Erythroblast (primary cell): ENCODE measurements at regions not wholly inside any gene's neighbourhood (a gene's known extent, or its start where the extent isn't known, plus 50 kb on each side); places are given as distances from the start of the nearest gene placed in this dataset.
"Not testable (repeated sequence)": the region's sequence is repeated elsewhere in the genome, so short reads cannot be mapped to it uniquely, and the experiment has no call there.

Experiments
- DNase-seq, 2 experiments: peaks; one replicate each; lab custom pipeline; 2025; lab: John Stamatoyannopoulos, UW
- GATA1 ChIP-seq: IDR thresholded peaks from 2 replicates; pipeline ENCODE4 v1.6.1; 2011; ENCODE audit warnings: low read depth, mild to moderate bottlenecking, control low read depth, low read length, moderate library complexity
- POLR2A ChIP-seq: IDR thresholded peaks from 2 replicates; pipeline ENCODE4 v1.6.1; 2011; ENCODE audit warnings: mild to moderate bottlenecking, low read length

DNA sequence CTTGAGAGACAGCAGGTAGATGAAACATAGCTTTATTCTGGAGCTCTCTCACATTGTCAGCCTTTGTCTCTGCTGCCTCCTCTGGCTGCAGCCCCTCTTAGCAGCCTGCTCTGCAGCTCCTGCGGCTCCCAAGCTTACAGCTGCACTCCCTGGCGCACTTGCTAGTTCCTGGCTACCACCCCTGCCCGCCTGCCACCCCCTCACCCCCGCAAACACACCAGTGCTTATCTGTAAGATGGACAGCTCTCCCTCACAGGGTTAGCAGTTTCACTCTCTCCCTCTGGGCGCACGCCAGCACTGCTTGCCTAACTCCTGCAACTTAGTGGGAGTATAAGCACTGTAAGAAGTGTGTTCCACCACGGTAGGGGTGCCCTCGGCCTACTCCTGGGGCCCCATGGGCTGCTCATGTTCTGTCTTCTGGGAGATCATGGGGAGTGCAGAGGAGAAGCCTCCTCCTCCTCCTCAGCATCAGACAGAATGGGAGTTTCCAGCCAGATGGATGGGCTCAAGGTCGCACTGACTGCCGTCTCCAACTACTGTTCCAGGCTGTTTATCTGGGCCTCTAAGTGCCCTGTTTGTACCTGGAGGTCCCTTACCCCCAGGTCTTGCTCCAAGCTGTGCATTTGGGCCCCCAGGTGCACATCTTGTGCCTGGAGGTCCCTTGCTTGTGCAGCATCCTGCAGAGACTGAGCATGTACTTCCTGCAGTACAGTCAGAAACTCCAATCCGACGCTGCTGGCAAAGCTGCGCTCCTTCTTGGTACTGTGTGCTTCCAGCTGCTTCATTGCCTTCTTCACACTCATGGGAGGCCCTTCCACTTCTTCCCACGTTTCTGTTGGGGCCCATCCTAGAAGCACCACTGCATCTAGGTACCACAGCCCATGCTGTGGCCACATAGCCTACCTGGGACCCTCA, 1388.1 kb downstream of the AMY1C start:
- DNase-seq = peak; percentile 1 to 19
- TF ChIP-seq GATA1 (no peak), POLR2A (no peak)

DNA sequence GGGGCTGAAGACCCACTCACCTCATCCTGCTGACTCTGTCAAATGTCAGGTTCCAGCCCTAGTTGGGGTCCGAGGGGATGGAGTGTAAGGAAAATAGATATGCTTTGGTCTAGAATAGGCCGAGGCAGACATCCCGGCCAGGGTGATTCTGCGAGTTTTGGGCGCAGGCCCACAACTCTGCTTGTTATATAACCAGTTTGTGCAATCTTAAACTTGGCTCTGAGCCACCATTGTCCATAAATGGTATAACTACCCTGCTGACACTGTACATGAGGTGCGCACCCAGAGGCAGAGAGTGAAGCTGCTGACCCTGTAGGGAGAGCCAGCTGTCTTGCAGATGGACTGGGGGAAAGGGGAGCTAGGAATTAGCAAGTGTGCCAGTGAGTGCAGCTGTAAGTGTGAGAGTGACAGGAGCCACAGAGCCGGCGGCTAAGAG, 1388.8 kb downstream of the AMY1C start:
- DNase-seq = no peak
- TF ChIP-seq GATA1 (no peak), POLR2A (no peak)

DNA sequence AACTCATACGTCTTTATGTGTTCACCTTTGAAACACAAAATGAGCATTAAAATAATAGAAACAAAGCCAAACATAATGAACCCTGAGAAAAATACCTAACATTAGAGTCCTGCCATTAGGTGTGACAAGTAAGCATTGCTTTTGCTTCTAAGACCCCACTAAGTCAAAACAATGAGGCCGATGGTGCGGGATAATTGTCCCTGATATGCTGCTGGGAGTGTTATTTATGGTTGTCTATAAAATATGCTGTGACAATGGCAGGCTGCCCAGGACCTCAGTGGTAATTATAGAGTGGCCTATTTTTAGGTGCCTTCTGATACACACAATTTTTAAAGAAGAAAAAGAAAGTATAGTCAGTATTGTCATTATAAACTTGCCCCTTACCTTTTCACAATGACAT, 1423.1 kb downstream of the AMY1C start:
- DNase-seq = no peak
- TF ChIP-seq GATA1 (no peak), POLR2A (no peak)

DNA sequence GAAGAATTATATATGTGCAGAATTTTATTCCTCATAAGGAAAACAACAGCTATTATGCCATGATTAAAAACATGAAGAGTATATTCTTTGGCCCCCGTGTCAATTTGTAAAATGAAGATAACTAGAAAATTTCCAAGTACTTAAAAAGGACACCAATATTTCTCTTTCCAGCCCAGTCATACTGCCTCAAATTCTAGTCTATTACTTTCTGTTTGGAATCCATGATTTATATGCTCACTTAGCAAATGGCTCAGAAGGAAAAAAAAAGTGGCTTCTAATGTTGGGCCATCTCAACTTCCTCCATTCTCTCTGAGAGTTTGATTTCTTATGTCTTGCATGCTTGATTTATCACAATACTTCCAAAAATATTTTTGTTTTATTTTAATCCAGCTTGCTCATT, 1431.1 kb downstream of the AMY1C start:
- TF ChIP-seq POLR2A = no peak
- no peak for DNase-seq

DNA sequence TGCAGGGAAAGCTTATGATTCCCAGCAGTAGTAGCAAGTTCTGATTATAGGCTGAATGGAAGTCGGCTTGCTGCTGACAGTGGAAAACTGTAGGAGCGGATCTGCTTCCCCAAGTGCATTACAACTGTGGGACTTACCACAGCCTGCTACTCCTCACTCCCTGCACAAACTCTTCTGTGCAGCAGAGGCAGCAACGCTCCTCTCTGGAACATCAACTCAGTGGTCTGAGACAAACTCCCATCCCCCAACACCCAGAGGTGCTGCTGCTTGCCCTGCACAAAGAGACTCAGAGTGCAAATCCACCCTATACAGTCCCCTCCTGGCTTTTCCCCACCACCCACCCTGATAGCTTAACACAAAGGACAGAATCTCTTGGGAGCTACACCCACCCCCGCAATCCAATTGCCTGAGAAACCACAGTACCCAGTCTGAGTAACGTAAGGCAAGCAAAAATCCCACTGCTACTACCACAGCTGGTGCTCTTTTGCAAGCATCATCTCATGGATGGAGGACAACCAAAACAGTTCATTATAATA, 1455.2 kb downstream of the AMY1C start:
- no peak for DNase-seq
- TF ChIP-seq POLR2A = no peak
- no peak for TF ChIP-seq GATA1

DNA sequence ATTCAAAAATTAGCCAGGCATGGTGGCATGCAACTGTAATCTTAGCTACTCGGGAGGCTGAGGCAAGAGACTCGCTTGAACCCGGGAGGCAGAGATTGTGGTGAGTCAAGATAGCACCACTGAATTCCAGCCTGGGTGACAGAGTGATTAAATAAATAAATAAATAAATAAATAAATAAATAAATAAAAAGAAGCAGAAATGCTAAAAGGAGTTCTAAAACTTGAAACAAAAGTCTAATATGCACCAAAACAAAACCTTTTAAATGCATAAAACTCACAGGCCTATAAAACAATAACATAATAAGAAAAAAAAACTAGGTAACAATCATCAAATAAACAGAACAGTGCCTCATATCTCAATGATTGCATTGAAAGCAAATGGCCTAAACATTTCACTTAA, 1458.9 kb downstream of the AMY1C start:
- TF ChIP-seq GATA1 (no peak), POLR2A (no peak)
- DNase-seq = no peak

DNA sequence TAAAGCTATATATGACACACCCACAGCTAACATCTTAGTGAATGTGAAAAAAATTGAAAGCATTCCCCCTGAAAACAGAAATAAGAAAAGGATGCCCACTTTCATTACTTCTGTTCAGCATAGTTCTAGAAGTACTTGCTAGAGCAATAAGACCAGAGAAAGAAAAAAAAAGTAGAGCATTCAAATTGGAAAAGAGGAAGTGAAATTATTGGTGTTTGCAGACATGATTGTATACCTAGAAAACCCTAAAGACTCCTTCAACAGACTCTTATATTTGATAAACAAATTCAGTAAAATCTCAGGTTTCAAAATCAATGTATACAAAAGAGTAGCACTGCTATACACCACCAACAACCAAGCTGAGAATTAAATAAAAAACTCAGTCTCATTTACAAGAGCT, 1461.0 kb downstream of the AMY1C start:
- TF ChIP-seq GATA1 (no peak), POLR2A (no peak)
- DNase-seq = no peak

DNA sequence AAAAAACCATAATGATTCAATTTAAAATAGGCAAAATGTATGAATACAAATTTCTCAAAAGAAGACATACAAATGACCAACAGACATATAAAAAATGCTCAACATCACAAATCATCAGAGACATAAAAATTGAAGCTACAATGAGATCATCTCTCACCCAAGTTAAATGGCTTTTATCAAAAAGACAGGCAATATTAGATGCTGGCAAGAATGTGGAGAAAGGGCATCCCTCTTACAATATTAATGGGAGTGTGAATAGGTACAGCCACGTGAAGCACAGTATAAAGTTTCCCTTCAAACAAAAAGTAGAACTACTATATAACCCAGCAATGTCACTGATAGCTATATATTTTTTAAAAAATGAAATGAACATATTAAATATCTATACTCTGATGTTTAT, 1481.7 kb downstream of the AMY1C start:
- TF ChIP-seq GATA1 (no peak), POLR2A (no peak)

DNA sequence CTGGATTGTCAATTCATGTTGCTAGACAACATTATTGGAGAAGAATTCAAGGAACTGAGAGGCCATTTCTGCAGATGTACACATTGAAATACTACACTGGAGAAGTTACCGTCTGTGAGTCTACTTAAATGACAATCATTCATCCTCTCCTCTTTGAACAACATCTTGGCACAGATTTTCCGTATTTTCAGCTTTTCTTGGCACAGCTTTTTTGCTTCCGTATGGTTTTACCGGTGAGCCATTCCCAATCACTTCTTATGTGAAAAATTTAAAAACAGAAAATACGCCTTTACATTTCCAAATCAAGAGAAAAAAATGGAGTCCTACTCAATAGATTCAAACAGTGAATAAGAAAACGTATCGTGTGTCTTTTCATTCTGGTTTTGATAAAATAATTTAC, 1493.7 kb downstream of the AMY1C start:
- no peak for TF ChIP-seq GATA1
- no peak for DNase-seq

More for the DNA sequence above, 1481.7 kb downstream of the AMY1C start:
- no peak for DNase-seq

DNA sequence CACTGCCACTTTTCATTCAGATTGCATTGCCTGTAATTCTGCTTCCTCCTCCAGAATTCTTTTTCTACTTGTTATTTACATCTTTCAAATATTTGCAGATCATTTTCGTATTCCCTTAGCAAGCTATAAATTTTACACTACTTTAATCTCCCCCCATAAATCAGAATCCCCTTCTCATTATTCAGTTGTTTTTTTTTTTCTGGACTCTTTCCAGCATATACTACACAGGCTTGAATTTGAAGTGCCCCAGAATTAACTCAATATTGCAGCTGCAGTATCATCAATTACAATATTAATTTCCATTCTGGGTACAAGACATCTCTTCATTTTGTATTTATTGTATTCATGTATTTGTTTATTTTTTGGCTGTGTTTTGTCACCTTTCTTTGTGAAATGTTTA, 1494.3 kb downstream of the AMY1C start:
- no peak for DNase-seq
- TF ChIP-seq POLR2A (no peak), GATA1 (no peak)

DNA sequence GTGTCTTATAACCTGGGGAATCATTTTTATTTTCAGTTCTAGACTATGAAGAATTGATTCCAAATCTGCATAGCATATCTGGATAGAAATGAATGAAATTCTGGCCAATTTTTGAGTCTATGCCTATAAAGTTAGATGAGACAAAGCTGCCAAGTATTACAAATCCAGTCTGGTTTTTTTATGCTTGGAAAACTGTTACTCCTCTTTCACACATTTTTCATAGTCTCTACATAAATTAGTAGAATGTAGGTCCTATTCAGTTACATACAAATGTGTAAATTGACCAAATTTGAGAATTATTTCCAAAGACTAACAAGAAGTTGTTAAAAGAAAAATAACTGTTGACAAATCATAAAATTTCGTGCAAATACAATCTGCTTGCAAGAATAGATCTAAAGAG, 1505.2 kb downstream of the AMY1C start:
- no peak for DNase-seq
- TF ChIP-seq GATA1 (no peak), POLR2A (no peak)

DNA sequence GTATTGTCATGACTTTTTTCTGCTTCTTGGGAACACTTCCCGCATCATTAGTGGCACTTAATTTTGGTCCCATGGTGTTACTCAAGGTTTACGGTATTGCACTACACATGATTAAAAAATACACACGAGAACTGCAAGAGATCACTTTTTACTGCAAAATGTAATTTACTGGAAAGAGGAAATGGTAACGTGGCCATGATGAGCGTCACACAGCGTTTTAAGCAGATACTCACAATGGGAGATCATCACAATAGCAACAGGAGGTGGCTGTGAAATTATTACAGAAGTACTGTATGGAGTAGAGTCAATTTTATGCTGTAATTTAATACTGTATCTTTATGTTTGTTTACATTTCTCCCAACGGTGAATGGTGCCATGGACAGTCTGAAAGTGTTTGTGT, 1510.3 kb downstream of the AMY1C start:
- TF ChIP-seq GATA1 (no peak), POLR2A (no peak)
- DNase-seq = no peak

DNA sequence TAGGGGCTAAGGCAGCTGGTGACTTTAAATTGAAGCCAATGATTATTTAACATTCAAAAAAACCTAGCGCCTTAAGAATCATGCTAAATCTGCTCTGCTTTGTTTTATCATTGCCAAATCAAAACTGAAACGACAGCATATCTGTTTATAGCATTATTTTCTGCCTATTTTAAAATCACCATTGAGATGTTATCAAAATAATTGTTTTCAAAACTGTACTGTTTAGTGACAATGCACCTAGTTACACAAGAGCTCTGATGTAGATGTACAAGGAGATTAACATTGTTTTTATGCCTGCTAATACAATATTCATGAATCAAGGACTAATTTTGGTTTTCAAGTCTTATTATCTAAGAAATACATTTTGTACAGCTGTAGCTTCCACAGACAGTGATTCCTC, 1521.3 kb downstream of the AMY1C start:
- TF ChIP-seq GATA1 (no peak), POLR2A (no peak)
- no peak for DNase-seq

DNA sequence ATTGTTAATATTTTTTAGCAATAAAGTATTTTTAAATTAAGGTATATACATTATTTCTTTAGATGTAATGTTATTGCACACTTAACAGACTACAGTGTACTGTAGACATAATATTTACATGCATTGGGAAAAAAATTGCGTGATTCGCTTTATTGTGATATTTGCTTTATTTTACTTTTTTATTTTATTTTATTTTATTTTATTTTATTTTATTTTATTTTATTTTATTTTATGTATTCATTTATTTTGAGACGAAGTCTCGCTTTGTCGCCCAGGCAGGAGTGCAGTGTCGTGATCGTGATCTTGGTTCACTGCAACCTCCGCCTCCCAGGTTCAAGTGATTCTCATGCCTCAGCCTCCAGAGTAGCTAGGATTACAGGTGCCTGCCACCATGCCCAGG, 1522.7 kb downstream of the AMY1C start:
- not testable (repeated sequence) for DNase-seq

DNA sequence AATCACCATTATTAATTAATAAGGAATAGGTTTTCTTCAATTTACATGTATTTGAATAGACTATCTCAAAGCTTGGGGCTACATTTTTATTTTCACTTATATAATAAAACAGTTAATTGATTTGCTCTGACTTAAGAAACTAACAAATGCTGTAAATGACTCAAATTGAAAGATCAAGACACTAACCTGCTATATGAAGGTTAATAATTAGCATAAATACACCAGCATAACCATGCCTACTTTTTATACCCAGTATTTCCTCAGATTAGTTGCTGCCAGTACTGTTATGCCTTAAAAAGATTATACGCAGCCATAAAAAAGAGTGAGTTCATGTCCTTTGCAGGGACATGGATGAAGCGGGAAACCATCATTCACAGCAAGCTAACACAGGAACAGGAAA, 1545.1 kb downstream of the AMY1C start:
- DNase-seq = no peak
- TF ChIP-seq POLR2A (no peak), GATA1 (no peak)
